Medulla oblongata (tissue), 1 donor: ENCODE measurements at regions not wholly inside any gene's neighbourhood (a gene's known extent, or its start where the extent isn't known, plus 50 kb on each side); places are given as distances from the start of the nearest gene placed in this dataset.
"Not testable (repeated sequence)": the region's sequence is repeated elsewhere in the genome, so short reads cannot be mapped to it uniquely, and the experiment has no call there.

ENCODE experiments used
- DNase-seq: peaks from one replicate; pipeline ENCODE4 v3.0.0-alpha.2; 2015; ENCODE audit errors: extremely low spot score

GRCh38 chr6:168856914-168857313 lies 396.7 kb downstream of the THBS2 start:
- no peak for DNase-seq

- DNase-seq: no peak
Measured at GRCh38 chr6:168852376-168852884, 401.2 kb downstream of the THBS2 start.

DNA sequence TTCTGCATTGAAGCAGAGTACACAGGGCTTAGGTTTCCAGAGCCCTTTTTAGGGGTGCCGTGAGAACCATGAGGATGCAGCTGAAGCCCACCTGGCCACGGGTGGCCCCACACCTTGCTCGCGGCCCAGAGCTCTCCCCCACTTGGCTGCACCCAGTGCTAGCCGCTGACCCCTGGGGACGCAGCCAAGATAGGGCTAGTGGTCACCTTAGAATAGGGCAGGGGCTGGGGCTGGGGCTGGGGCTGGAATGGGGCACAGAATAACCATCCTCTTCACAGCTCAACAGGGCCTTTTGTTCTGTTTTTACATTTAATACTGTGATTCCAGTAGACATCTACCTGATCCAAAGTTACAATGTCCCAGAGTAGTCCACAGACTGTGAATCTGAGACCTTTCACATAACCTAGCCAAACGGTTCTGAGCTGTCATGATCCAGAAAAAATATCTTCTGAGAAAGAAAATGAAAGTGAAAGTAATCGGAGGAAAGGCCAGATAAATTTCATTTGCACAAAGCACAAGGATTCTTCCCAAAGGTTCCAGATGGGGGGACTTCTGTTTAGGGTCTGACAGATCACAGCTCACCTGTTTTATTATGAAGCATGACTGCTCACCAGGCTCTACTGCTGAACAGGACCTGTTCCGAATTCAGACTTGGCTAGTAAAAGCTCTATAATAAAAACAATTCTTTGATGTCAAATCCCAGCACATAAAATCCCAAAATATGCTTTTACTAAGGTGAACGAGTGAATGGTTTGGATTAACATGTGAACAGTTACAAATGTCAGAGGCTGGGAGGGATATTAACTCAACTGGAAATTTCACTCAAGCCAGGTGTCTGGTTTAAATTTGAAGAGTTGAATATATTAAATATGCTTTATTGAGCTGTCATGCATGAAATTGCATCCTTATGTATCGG lies 401.9 kb downstream of the THBS2 start:
- DNase-seq: peak; percentile 37

GRCh38 chr6:168850027-168850736 lies 403.5 kb downstream of the THBS2 start:
- not testable (repeated sequence) for DNase-seq

DNA sequence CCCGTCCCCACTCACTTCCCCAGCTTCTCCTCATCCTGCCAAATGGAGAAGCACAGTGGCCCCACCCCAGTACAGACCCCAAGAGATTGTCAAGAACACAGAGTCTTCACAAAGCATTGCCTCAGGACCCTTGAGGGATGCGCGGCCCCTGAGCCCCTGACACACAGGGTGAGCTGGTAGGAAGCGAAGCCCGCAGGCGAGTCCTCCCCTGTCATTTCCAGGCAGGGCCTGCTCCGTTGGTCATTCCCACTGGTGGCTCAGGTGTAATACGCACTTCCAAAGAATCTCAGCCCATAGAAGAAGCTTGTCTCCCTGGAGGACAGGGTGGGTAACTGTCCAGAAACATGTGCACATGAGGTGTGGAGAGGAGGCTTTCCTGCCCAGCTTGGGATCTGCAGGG lies 404.2 kb downstream of the THBS2 start:
- no peak for DNase-seq

DNA sequence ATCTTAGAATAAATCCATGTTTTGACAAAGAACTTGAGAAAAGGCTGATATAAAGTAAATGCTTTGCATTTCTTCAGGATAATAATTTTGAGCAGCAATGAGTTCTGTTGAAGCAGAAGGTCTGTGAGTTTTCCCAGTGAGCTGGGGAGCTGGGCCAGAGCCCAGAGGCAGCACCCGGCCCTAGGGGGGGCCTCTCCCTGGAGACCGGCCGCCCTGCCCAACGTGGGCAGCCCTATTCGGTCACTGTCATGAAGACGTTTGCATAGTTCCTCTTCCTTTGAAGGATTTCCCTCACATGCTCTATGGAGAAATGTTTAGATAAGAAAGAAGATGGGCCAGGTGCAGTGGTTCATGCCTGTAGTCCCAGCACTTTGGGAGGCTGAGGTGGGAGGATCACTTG lies 404.8 kb downstream of the THBS2 start:
- DNase-seq: no peak

- no peak for DNase-seq
Measured at GRCh38 chr6:168844821-168845609, 404.0 kb downstream of the SMOC2 start.

DNA sequence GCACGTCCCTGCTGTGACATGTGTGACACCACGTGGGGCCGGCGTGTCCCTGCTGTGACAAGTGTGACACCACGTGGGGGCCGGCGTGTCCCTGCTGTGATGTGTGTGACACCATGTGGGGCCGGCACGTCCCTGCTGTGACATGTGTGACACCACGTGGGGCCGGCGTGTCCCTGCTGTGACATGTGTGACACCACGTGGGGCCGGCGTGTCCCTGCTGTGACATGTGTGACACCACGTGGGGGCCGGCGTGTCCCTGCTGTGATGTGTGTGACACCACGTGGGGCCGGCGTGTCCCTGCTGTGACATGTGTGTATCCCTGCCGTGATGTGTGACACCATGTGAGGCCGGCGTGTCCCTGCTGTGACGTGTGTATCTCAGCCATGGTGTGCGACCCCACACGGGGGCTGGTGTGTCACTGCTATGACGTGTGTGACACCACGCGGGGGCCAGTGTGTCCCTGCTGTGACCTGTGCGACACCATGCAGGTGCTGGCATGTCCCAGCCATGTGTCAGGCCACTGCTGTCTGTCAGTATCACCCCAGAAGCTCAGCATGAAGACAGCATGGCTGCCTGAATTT lies 401.7 kb downstream of the SMOC2 start:
- not testable (repeated sequence) for DNase-seq

- DNase-seq: no peak
Measured at GRCh38 chr6:168841609-168842278, 400.8 kb downstream of the SMOC2 start.

DNA sequence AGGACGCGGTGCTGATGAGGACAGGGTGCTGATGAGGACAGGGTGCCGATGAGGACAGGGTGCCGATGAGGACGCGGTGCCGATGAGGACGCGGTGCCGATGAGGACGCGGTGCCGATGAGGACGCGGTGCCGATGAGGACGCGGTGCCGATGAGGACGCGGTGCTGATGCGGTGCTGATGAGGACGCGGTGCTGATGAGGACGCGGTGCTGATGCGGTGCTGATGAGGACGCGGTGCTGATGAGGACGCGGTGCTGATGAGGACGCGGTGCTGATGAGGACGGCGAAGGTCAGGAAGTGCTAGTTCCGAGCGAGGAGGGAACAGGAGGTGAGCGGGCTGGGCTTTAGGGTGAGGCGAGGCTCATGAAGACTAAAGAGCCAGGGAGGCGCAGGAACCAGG lies 399.9 kb downstream of the SMOC2 start:
- not testable (repeated sequence) for DNase-seq

GRCh38 chr6:168840299-168840698 lies 399.3 kb downstream of the SMOC2 start:
- DNase-seq: not testable (repeated sequence)

DNA sequence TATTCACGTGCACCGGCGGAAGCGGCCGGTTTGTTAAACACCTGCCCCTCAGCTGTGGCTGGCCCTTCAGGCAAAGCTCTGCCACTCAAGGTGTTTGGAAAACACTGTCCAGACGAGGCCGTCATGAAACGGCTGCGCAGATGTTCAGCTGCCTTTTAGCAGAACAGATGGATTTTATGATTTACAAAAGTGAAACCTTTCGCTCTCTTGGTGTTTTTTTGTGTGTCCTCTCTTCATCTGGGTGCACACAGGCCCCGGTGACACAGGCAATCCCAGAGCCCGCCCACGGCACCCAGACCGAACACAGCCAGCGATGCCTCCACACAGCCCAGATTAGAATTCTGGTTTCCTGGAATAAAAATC lies 397.0 kb downstream of the SMOC2 start:
- no peak for DNase-seq

DNA sequence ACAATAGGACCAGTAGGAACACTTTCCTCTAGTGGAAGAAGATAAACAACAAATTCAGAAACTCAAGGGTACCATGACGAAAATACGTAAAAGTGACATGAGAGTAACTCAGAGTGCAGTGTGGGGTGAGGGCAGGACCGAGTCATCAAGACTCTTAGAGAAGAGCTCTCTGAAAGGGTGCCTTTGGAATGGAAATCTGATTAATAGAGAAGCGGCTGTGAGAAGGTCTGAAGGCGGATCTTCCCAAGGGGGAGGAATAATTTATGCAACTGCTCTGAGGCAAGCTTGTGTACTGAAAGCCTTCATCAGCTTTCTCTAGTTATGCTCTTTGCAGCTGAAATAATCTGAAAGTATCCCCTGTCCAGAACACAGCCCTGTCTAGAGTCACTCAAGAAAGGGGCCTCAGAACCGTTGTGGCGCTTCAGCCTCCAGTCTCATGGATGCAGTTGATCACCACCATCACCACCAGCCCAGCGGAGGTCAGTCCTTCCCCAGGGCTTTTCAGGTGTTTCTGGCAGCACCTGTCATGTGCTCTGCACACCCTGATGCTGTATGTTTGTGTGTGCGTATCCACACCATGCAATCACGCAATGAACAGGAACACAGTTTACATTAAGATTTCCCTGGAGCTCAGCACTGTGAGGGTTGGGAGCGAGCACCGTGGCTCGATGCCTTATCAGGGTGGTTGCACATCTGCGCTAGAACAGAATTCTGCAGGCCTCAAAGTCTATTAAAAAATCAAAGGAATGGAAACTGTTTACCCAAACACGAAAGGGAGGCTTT lies 396.5 kb downstream of the SMOC2 start:
- no peak for DNase-seq

- DNase-seq: no peak
Measured at GRCh38 chr6:168835991-168836390, 395.0 kb downstream of the SMOC2 start.

GRCh38 chr6:168834801-168835200 lies 393.8 kb downstream of the SMOC2 start:
- no peak for DNase-seq

DNA sequence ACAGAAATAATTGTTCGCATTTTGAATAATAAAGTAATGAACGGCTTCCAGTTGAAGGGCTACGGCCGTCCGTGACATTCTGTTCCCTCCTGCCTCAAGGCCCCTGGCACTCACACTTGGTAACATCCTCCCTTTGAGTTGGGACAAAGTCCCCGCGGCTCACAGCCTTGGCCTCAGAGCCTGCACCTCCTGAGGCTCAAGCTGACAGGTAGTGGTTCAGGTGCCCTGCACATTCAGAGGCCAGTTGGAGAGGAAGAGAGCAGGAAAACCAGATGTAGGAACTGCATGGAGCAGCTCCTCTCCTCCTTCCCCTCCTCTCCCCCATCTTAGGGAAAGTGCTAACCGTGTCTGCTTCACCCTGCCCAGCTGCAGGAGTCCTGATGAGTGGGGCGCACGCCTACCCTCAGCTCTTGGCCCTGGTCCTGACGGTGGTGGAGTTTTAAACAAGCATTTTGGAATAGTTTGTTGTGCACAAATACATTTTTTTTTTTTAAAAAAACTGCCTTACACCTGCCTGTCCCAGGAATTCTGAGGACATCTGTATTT lies 393.1 kb downstream of the SMOC2 start:
- DNase-seq: no peak

- DNase-seq: no peak
Measured at GRCh38 chr6:168828800-168829199, 387.8 kb downstream of the SMOC2 start.

DNA sequence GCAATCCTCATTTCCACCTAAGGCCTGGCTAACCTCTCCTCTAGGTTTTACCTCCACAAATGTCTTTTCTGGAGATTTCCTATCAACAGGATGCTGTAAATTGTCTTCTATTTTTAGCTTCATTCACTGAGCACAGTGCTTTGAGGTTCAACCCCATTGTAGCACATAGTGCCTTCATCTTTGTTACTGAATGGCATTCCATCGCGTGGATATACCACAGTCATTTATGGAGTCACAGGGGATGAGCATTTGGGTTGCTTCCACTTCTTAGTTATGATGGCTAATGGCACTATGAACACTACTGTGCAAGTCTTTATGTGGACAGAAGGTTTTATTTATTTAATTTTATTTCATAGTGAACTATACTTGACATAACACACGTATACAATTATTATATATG lies 387.1 kb downstream of the SMOC2 start:
- DNase-seq: no peak

DNA sequence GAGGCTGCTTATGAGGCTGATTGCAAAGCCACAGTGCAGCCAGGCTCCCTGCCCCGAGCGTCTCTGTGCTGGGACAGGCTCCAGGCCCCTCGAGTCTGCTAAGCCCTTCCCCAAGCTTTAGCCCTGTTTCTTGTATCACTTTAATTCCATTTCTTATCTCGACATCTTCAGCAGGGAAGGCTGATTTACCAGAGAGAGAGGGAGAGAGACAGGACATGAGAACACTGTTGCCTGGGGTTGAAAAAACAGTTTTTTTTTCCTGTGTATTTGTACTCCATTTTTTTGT lies 386.5 kb downstream of the SMOC2 start:
- no peak for DNase-seq
